ENCODE measurements at regions not wholly inside any gene's neighbourhood (a gene's known extent, or its start where the extent isn't known, plus 50 kb on each side); places are given as distances from the start of the nearest gene placed in this dataset.

- Mint-ChIP-seq H3K4me3 (no peak overlapping the region), H3K9me3 (no peaks in the 10 kb centered on the region), H3K27ac (no peak overlapping the region), H3K27me3 (ENCODE audit: low read depth) (no peaks in the 10 kb centered on the region), H3K36me3 (no peaks in the 10 kb centered on the region), H3K4me1 (peaks cover 15% of the 10 kb centered on the region)
- ChIA-PET CTCF (interaction anchor here (0.7 kb wide), 1 partner anchor 15 kb away, joined by 3 read pairs; no protein-coding TSS in a partner anchor), POLR2A (interaction anchor here (0.5 to 0.6 kb wide), 2 partner anchors 119 to 530 kb away, joined by 3 to 8 read pairs; no protein-coding TSS in a partner anchor)
- ATAC-seq (no peak), DNase-seq (ENCODE audit: low spot score) (no peak)
- TF ChIP-seq MXD4 (CRISPR knock-in tag; IDR thresholded peaks at IDR 0.05; ENCODE audit: borderline replicate concordance): no peak
- TF ChIP-seq EMX1 (CRISPR knock-in tag; IDR thresholded peaks at IDR 0.05): no peak
- no peak for TF ChIP-seq ZNF423 (CRISPR knock-in tag; IDR thresholded peaks at IDR 0.05)
- no peak for TF ChIP-seq SOX15 (CRISPR knock-in tag; IDR thresholded peaks at IDR 0.05)
- no peak for TF ChIP-seq ATF1 (CRISPR knock-in tag; IDR thresholded peaks at IDR 0.05)
- no peak for TF ChIP-seq KAT7 (CRISPR knock-in tag; IDR thresholded peaks at IDR 0.05; ENCODE audit: borderline replicate concordance)
- no peak for TF ChIP-seq NFATC4 (CRISPR knock-in tag; IDR thresholded peaks at IDR 0.05)
- no peak for TF ChIP-seq MYBL2 (CRISPR knock-in tag; IDR thresholded peaks at IDR 0.05)
- no peak for TF ChIP-seq CBFB (CRISPR knock-in tag; IDR thresholded peaks at IDR 0.05; ENCODE audit: low read depth)
Measured at GRCh38 chr1:238119861-238120260, 229.1 kb upstream of the ZP4 start.

DNA sequence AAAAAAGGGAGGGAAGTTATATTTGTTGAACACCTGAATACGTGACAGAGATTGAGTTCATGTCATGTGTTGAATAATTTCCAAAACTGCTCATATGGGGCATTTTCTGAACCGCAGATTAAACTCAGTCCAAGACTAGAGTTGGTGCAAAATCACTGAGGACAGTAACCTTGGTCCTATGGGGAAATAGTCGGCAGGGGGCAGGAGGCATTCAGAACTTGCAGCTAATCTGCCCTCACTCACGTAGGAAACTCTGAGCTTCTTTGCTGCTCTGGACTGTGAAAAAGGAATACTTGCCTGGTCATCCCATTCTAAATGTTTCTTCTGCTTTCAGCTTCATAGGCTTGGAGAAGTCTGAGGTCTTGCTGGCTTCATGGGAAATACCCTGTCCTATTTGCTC, 228.3 kb upstream of the ZP4 start:
- H3K4me3 Mint-ChIP-seq: no peak overlapping the region
- ChIA-PET CTCF (interaction anchor here (1.0 kb wide), 1 partner anchor 254 kb away, joined by 3 read pairs; no protein-coding TSS in a partner anchor), POLR2A (interaction anchor here (0.5 to 0.6 kb wide), 2 partner anchors 120 to 529 kb away, joined by 3 to 8 read pairs; no protein-coding TSS in a partner anchor)
- peaks cover 3% of the 10 kb centered on the region; the same call in 1 of the 2 replicates for H3K9me3 Mint-ChIP-seq
- DNase-seq (ENCODE audit: low spot score): no peak
- no peaks in the 10 kb centered on the region for H3K27me3 Mint-ChIP-seq (ENCODE audit: low read depth)
- H3K4me1 Mint-ChIP-seq: peaks cover 18% of the 10 kb centered on the region
- no peaks in the 10 kb centered on the region for H3K36me3 Mint-ChIP-seq
- no peak overlapping the region for H3K27ac Mint-ChIP-seq
- no peak; the same call in 1 of the 2 replicates for ATAC-seq
- TF ChIP-seq RORB (CRISPR knock-in tag; IDR thresholded peaks at IDR 0.05): no peak
- TF ChIP-seq, protein P1, sequence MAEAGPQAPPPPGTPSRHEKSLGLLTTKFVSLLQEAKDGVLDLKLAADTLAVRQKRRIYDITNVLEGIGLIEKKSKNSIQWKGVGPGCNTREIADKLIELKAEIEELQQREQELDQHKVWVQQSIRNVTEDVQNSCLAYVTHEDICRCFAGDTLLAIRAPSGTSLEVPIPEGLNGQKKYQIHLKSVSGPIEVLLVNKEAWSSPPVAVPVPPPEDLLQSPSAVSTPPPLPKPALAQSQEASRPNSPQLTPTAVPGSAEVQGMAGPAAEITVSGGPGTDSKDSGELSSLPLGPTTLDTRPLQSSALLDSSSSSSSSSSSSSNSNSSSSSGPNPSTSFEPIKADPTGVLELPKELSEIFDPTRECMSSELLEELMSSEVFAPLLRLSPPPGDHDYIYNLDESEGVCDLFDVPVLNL (CRISPR knock-in tag; IDR thresholded peaks at IDR 0.05; ENCODE audit: borderline replicate concordance, low read depth): no peak
- TF ChIP-seq, protein P2, sequence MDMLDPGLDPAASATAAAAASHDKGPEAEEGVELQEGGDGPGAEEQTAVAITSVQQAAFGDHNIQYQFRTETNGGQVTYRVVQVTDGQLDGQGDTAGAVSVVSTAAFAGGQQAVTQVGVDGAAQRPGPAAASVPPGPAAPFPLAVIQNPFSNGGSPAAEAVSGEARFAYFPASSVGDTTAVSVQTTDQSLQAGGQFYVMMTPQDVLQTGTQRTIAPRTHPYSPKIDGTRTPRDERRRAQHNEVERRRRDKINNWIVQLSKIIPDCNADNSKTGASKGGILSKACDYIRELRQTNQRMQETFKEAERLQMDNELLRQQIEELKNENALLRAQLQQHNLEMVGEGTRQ (CRISPR knock-in tag; IDR thresholded peaks at IDR 0.05): no peak
- no peak for TF ChIP-seq IRF1 (CRISPR knock-in tag; IDR thresholded peaks at IDR 0.05)
- TF ChIP-seq SP1 (CRISPR knock-in tag; conservative IDR thresholded peaks at IDR 0.05): no peak
- no peak for TF ChIP-seq NR3C1 (CRISPR knock-in tag; conservative IDR thresholded peaks at IDR 0.05; ENCODE audit: low read depth)
- no peak for TF ChIP-seq MAX (CRISPR knock-in tag; IDR thresholded peaks at IDR 0.05)
- no peak for TF ChIP-seq ZNF532 (CRISPR knock-in tag; IDR thresholded peaks at IDR 0.05; ENCODE audit: borderline replicate concordance)
- TF ChIP-seq, protein P3, sequence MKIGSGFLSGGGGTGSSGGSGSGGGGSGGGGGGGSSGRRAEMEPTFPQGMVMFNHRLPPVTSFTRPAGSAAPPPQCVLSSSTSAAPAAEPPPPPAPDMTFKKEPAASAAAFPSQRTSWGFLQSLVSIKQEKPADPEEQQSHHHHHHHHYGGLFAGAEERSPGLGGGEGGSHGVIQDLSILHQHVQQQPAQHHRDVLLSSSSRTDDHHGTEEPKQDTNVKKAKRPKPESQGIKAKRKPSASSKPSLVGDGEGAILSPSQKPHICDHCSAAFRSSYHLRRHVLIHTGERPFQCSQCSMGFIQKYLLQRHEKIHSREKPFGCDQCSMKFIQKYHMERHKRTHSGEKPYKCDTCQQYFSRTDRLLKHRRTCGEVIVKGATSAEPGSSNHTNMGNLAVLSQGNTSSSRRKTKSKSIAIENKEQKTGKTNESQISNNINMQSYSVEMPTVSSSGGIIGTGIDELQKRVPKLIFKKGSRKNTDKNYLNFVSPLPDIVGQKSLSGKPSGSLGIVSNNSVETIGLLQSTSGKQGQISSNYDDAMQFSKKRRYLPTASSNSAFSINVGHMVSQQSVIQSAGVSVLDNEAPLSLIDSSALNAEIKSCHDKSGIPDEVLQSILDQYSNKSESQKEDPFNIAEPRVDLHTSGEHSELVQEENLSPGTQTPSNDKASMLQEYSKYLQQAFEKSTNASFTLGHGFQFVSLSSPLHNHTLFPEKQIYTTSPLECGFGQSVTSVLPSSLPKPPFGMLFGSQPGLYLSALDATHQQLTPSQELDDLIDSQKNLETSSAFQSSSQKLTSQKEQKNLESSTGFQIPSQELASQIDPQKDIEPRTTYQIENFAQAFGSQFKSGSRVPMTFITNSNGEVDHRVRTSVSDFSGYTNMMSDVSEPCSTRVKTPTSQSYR (CRISPR knock-in tag; IDR thresholded peaks at IDR 0.05): no peak
- no peak for TF ChIP-seq ERG (CRISPR knock-in tag; IDR thresholded peaks at IDR 0.05)
- TF ChIP-seq ZNF232 (CRISPR knock-in tag; IDR thresholded peaks at IDR 0.05): no peak
- TF ChIP-seq MYBL2 (CRISPR knock-in tag; IDR thresholded peaks at IDR 0.05): no peak
- no peak for TF ChIP-seq PREB (CRISPR knock-in tag; IDR thresholded peaks at IDR 0.05; ENCODE audit: borderline replicate concordance)
- no peak for TF ChIP-seq E2F1 (CRISPR knock-in tag; IDR thresholded peaks at IDR 0.05)
